DND-41 (cell line): ENCODE measurements at regions not wholly inside any gene's neighbourhood (a gene's known extent, or its start where the extent isn't known, plus 50 kb on each side); places are given as distances from the start of the nearest gene placed in this dataset.

ENCODE experiments used
- ATAC-seq: fragments of 200-7000 bp; cut with Tn5 transposase; 3 replicates; pipeline ENCODE4 v1.9.1; 2021; ENCODE audit warnings: low read depth; ENCODE audit not compliant: insufficient read depth
- DNase-seq: peaks from one replicate; pipeline ENCODE4 v3.0.0-alpha.2; 2020
- H2AFZ ChIP-seq: 2 replicates; pipeline ENCODE4 v1.6.0; 2012; ENCODE audit warnings: low read depth, low read length
- H3K27ac ChIP-seq: 2 replicates; pipeline ENCODE4 v1.5.1; 2012; ENCODE audit warnings: low read length, inconsistent platforms
- H3K27me3 ChIP-seq: fragments of 200-600 bp; sonication (generic); 2 replicates; pipeline ENCODE4 v1.6.0; 2012; ENCODE audit warnings: low read length, mild to moderate bottlenecking, inconsistent platforms; ENCODE audit not compliant: insufficient read depth, poor library complexity
- H3K36me3 ChIP-seq: 2 replicates; pipeline ENCODE4 v1.5.1; 2012; ENCODE audit warnings: low read length, inconsistent platforms; ENCODE audit not compliant: insufficient read depth
- H3K4me1 ChIP-seq: 2 replicates; pipeline ENCODE4 v1.5.1; 2012; ENCODE audit warnings: mild to moderate bottlenecking, low read length; ENCODE audit not compliant: insufficient read depth
- H3K4me2 ChIP-seq: 2 replicates; pipeline ENCODE4 v1.6.0; 2012; ENCODE audit warnings: mild to moderate bottlenecking, moderate library complexity, low read length, inconsistent platforms; ENCODE audit not compliant: insufficient read depth
- H3K4me3 ChIP-seq, 2 experiments: fragments of 200-600 bp in 1 of 2; shearing (Covaris generic) in 1 of 2; 2 replicates each; pipeline ENCODE4 v1.5.1; 2012 to 2016; ENCODE audit warnings: inconsistent platforms in 2 of 2, low read length in 2 of 2, mild to moderate bottlenecking in 2 of 2, low read depth in 1 of 2, moderate library complexity in 1 of 2
- H3K79me2 ChIP-seq: 2 replicates; pipeline ENCODE4 v1.6.0; 2012; ENCODE audit warnings: low read length, inconsistent platforms; ENCODE audit not compliant: insufficient read depth
- H3K9ac ChIP-seq: 2 replicates; pipeline ENCODE4 v1.6.0; 2012; ENCODE audit warnings: low read depth, mild to moderate bottlenecking, inconsistent platforms, low read length, moderate library complexity
- H3K9me3 ChIP-seq: 2 replicates; pipeline ENCODE4 v1.5.1; 2012; ENCODE audit warnings: low read length, moderate library complexity, mild to moderate bottlenecking, inconsistent platforms; ENCODE audit not compliant: insufficient read depth, severe bottlenecking
- H4K20me1 ChIP-seq: 2 replicates; pipeline ENCODE4 v1.6.0; 2012; ENCODE audit warnings: low read length; ENCODE audit not compliant: insufficient read depth
- CTCF ChIP-seq: IDR thresholded peaks from 2 replicates; pipeline ENCODE4 v1.5.1; 2012; ENCODE audit warnings: borderline replicate concordance, low read length, moderate library complexity, mild to moderate bottlenecking; ENCODE audit not compliant: poor library complexity, severe bottlenecking; ENCODE audit errors: extremely low read depth
- EZH2 ChIP-seq: IDR thresholded peaks from 3 replicates; pipeline ENCODE4 v1.6.1; 2012; ENCODE audit warnings: borderline replicate concordance, low read depth, mild to moderate bottlenecking, moderate library complexity, low read length, inconsistent platforms; ENCODE audit not compliant: severe bottlenecking

DNA sequence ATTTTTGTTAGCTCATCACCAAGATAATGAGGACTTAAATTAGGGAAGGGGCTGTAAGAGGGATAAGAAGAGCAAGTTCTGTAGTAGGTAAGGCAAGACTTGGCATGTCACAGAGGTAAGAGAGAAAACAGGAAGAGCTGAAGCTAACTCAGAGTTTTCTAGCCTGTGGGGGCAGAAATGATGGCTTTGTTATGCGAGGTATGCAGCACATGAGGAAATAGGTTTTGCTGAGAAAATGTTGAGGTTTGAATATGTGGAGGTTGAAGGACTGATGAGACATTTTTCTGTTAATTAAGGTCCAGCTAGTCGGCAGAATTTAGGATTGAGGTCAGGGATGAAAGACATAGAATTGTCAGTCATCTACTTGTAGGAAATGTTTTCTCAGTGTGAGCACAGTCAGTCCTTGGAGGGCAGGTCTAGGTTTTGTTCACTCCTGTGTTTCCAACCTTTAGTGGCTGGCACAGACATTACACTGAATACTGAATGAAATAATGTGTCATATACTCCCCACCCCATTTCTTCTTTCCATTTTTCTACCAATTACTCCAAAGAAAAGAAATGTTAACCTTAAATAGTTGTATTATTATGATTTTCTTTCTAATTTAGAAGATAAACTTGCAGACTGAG is 154.0 kb upstream of the AADAT start:
- H3K36me3 ChIP-seq: no peaks in the 10 kb centered on the region
- H4K20me1 ChIP-seq: no peaks in the 10 kb centered on the region
- no peak overlapping the region for H2AFZ ChIP-seq
- ATAC-seq (no peak), DNase-seq (no peak)
- no peak overlapping the region for H3K4me3 ChIP-seq
- no peaks in the 10 kb centered on the region for H3K27me3 ChIP-seq
- no peaks in the 10 kb centered on the region for H3K79me2 ChIP-seq
- no peaks in the 10 kb centered on the region for H3K4me1 ChIP-seq
- no peak overlapping the region for H3K4me2 ChIP-seq
- H3K9me3 ChIP-seq: no peaks in the 10 kb centered on the region
- no peak overlapping the region for H3K9ac ChIP-seq
- TF ChIP-seq CTCF (no peak), EZH2 (no peak)
- H3K27ac ChIP-seq: no peak overlapping the region

- TF ChIP-seq CTCF (no peak), EZH2 (no peak)
- H3K4me2 ChIP-seq: no peak overlapping the region
- H2AFZ ChIP-seq: no peak overlapping the region
- no peaks in the 10 kb centered on the region for H3K27me3 ChIP-seq
- H3K4me1 ChIP-seq: no peaks in the 10 kb centered on the region
- no peaks in the 10 kb centered on the region for H3K79me2 ChIP-seq
- H3K27ac ChIP-seq: no peak overlapping the region
- DNase-seq: no peak
- H4K20me1 ChIP-seq: no peaks in the 10 kb centered on the region
- H3K36me3 ChIP-seq: no peaks in the 10 kb centered on the region
- no peak for ATAC-seq
- H3K4me3 ChIP-seq: no peak overlapping the region
- H3K9ac ChIP-seq: no peak overlapping the region
- H3K9me3 ChIP-seq: no peaks in the 10 kb centered on the region
These were observed 152.7 kb upstream of the AADAT start for GRCh38 chr4:170242471-170242870.

GRCh38 chr4:170234800-170235199 is 145.0 kb upstream of the AADAT start:
- Histone ChIP-seq H3K36me3 (no peaks in the 10 kb centered on the region), H2AFZ (no peak overlapping the region), H3K27ac (no peak overlapping the region), H3K9ac (no peak overlapping the region), H3K27me3 (no peaks in the 10 kb centered on the region), H3K4me2 (no peak overlapping the region), H3K9me3 (no peaks in the 10 kb centered on the region), H3K4me1 (no peaks in the 10 kb centered on the region), H3K4me3 (no peak overlapping the region), H3K79me2 (no peaks in the 10 kb centered on the region), H4K20me1 (no peaks in the 10 kb centered on the region)
- DNase-seq (no peak), ATAC-seq (no peak)
- no peak for TF ChIP-seq EZH2

DNA sequence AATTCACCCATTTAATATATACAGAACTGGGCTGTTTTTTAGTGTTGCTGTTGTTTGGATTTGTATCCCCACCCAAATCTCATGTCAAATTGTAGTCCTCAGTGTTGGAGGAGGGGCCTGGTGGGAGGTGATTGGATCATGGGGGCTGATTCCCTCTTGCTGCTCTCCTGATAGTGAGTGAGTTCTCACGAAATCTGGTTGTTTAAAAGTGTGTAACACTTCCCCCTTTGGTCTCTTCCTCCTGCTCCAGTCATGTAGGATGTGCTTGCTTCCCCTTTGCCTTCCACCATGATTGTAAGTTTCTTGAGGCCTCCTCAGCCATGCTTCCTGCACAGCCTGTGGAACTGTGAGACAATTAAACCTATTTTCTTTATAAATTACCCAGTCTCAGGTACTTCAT is 141.6 kb upstream of the AADAT start:
- Histone ChIP-seq H3K9ac (no peak overlapping the region), H3K4me3 (no peak overlapping the region), H3K36me3 (no peaks in the 10 kb centered on the region), H3K79me2 (no peaks in the 10 kb centered on the region), H3K9me3 (no peaks in the 10 kb centered on the region), H3K4me1 (no peaks in the 10 kb centered on the region), H3K27ac (no peak overlapping the region), H3K4me2 (no peak overlapping the region), H2AFZ (no peak overlapping the region), H3K27me3 (no peaks in the 10 kb centered on the region), H4K20me1 (no peaks in the 10 kb centered on the region)
- DNase-seq (no peak), ATAC-seq (no peak)
- no peak for TF ChIP-seq CTCF
- TF ChIP-seq EZH2: no peak
